ENCODE measurements at regions not wholly inside any gene's neighbourhood (a gene's known extent, or its start where the extent isn't known, plus 50 kb on each side); places are given as distances from the start of the nearest gene placed in this dataset.

GRCh38 chr10:56593120-56593519 lies 232.1 kb upstream of the ZWINT start:
- no peak for DNase-seq
- H3K4me2 ChIP-seq (ENCODE audit: unreplicated experiment), result no peak overlapping the region
- no peaks in the 10 kb centered on the region for H4K20me1 ChIP-seq (ENCODE audit: insufficient read depth)
- no peaks in the 10 kb centered on the region for H3K9me3 ChIP-seq (ENCODE audit: low read depth)
- H3K4me1 ChIP-seq (ENCODE audit: insufficient read depth), result no peaks in the 10 kb centered on the region
- H3K4me3 ChIP-seq, result no peak overlapping the region
- no peak for TF ChIP-seq EZH2phosphoT487 (IDR thresholded peaks at IDR 0.05; ENCODE audit: insufficient read depth, low read depth)
- no peak for TF ChIP-seq EZH2 (IDR thresholded peaks at IDR 0.05; ENCODE audit: insufficient read depth, poor library complexity, severe bottlenecking)
- in situ Hi-C loops (cut with MboI), result no loop called here
- H3K36me3 ChIP-seq (ENCODE audit: low read depth), result no peaks in the 10 kb centered on the region
- 9 to 17% methylated on average over 1 of the region's 1 CpG for WGBS, 2 experiments (ENCODE audit: low coverage in 1 of 2, low lambda C conversion rate in 2 of 2, missing lambda C conversion rate in 2 of 2)
- no peaks in the 10 kb centered on the region for H3K27me3 ChIP-seq (replicated peaks; ENCODE audit: insufficient read depth)
- H2AFZ ChIP-seq, result no peak overlapping the region
- no peaks in the 10 kb centered on the region for H3F3A ChIP-seq (ENCODE audit: insufficient read depth)
- no peak overlapping the region for H3K27ac ChIP-seq
- H3K9ac ChIP-seq, result no peak overlapping the region
- no peaks in the 10 kb centered on the region for H3K79me2 ChIP-seq (ENCODE audit: insufficient read depth)
- no peaks in the 10 kb centered on the region for H3K9me2 ChIP-seq (ENCODE audit: insufficient read depth)

DNA sequence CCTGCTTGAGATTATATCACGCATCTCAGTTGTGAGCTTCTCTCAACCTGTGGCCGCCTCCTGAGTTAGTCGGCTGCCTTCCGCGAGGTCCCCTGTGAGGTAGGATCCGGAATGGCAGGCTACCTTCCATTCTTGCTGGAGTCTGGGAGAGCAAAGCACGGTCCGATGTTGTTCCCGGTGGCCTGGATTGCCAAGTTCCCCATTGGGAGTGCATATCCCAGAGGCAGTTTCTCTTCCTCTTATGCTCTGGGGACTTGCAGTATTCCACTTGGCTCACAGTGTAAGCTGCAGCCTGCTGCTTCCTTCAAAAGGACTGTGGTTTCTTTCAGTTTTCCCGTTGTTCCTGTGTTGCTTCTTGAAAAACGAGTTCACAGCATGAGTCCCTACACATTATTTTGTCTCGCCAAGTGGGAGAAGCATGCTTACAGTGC lies 225.4 kb upstream of the ZWINT start:
- no peaks in the 10 kb centered on the region for H3K9me2 ChIP-seq (ENCODE audit: insufficient read depth)
- H3K4me3 ChIP-seq, result no peak overlapping the region
- no peaks in the 10 kb centered on the region for H3K4me1 ChIP-seq (ENCODE audit: insufficient read depth)
- TF ChIP-seq EZH2phosphoT487 (IDR thresholded peaks at IDR 0.05; ENCODE audit: insufficient read depth, low read depth) (no peak), EZH2 (IDR thresholded peaks at IDR 0.05; ENCODE audit: insufficient read depth, poor library complexity, severe bottlenecking) (no peak)
- no peak overlapping the region for H3K4me2 ChIP-seq (ENCODE audit: unreplicated experiment)
- no peak overlapping the region for H2AFZ ChIP-seq
- no peaks in the 10 kb centered on the region for H3K36me3 ChIP-seq (ENCODE audit: low read depth)
- no peak for DNase-seq
- H3K27ac ChIP-seq, result no peak overlapping the region
- H3K79me2 ChIP-seq (ENCODE audit: insufficient read depth), result no peaks in the 10 kb centered on the region
- no peaks in the 10 kb centered on the region for H4K20me1 ChIP-seq (ENCODE audit: insufficient read depth)
- H3K27me3 ChIP-seq (replicated peaks; ENCODE audit: insufficient read depth), result no peaks in the 10 kb centered on the region
- H3K9ac ChIP-seq, result no peak overlapping the region
- H3K9me3 ChIP-seq (ENCODE audit: low read depth), result no peaks in the 10 kb centered on the region
- H3F3A ChIP-seq (ENCODE audit: insufficient read depth), result no peaks in the 10 kb centered on the region
- 49 to 51% methylated on average over 12 of the region's 12 CpGs for WGBS, 2 experiments (ENCODE audit: low coverage in 1 of 2, low lambda C conversion rate in 2 of 2, missing lambda C conversion rate in 2 of 2)
- in situ Hi-C loops (cut with MboI), result no loop called here

DNA sequence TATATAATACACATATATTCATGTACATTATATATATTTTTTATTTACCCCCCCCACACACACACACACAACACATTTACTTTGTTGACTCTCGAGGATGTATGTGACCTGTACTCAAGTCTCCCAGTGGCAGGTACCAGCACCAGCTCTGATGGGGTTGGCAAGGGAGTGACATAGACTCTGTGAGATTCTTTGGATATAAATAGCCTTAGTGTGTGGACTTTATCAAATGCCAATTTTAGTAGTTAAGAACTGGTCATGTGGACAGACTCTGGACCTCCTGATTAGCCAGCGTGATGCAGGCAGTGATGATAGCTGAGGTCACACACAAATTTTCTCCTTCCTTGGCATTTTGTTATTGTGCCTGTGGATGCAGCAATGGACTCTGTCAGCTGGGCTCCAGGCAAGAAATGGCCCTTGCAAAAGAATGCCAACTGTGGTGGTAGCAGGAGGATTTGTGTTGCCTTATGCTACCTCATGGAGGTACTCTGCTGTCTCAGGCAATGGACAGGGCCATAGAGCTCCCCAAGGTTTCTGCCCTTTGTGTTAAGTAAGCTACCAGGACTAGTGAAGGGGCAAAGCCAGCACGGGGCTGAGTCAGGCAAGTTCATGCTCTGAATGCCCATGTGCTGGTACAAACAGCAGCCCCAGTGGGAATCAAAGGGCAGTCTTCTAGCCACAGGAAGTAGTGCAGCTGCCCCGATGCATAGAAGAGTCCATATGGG lies 224.6 kb upstream of the ZWINT start:
- H3K9me3 ChIP-seq (ENCODE audit: low read depth), result no peaks in the 10 kb centered on the region
- no peaks in the 10 kb centered on the region for H3K27me3 ChIP-seq (replicated peaks; ENCODE audit: insufficient read depth)
- H3K4me1 ChIP-seq (ENCODE audit: insufficient read depth), result no peaks in the 10 kb centered on the region
- H3K4me3 ChIP-seq, result no peak overlapping the region
- in situ Hi-C loops (cut with MboI), result no loop called here
- no peak for DNase-seq
- no peak overlapping the region for H3K27ac ChIP-seq
- no peak overlapping the region for H2AFZ ChIP-seq
- WGBS, 2 experiments (ENCODE audit: low coverage in 1 of 2, low lambda C conversion rate in 2 of 2, missing lambda C conversion rate in 2 of 2), result 13 to 19% methylated on average over 4 of the region's 4 CpGs
- no peaks in the 10 kb centered on the region for H3F3A ChIP-seq (ENCODE audit: insufficient read depth)
- H3K9ac ChIP-seq, result no peak overlapping the region
- H3K4me2 ChIP-seq (ENCODE audit: unreplicated experiment), result no peak overlapping the region
- no peaks in the 10 kb centered on the region for H3K79me2 ChIP-seq (ENCODE audit: insufficient read depth)
- TF ChIP-seq EZH2 (IDR thresholded peaks at IDR 0.05; ENCODE audit: insufficient read depth, poor library complexity, severe bottlenecking), result no peak
- no peak for TF ChIP-seq EZH2phosphoT487 (IDR thresholded peaks at IDR 0.05; ENCODE audit: insufficient read depth, low read depth)
- H3K36me3 ChIP-seq (ENCODE audit: low read depth), result no peaks in the 10 kb centered on the region
- no peaks in the 10 kb centered on the region for H3K9me2 ChIP-seq (ENCODE audit: insufficient read depth)
- no peaks in the 10 kb centered on the region for H4K20me1 ChIP-seq (ENCODE audit: insufficient read depth)

GRCh38 chr10:56583316-56583715 lies 222.3 kb upstream of the ZWINT start:
- no peak overlapping the region for H3K4me3 ChIP-seq
- H3K4me2 ChIP-seq (ENCODE audit: unreplicated experiment), result no peak overlapping the region
- no peaks in the 10 kb centered on the region for H3K79me2 ChIP-seq (ENCODE audit: insufficient read depth)
- no peaks in the 10 kb centered on the region for H4K20me1 ChIP-seq (ENCODE audit: insufficient read depth)
- H3K27me3 ChIP-seq (replicated peaks; ENCODE audit: insufficient read depth), result no peaks in the 10 kb centered on the region
- no peaks in the 10 kb centered on the region for H3F3A ChIP-seq (ENCODE audit: insufficient read depth)
- no peaks in the 10 kb centered on the region for H3K9me2 ChIP-seq (ENCODE audit: insufficient read depth)
- in situ Hi-C loops (cut with MboI), result no loop called here
- DNase-seq, result no peak
- H3K36me3 ChIP-seq (ENCODE audit: low read depth), result no peaks in the 10 kb centered on the region
- TF ChIP-seq EZH2phosphoT487 (IDR thresholded peaks at IDR 0.05; ENCODE audit: insufficient read depth, low read depth), result no peak
- TF ChIP-seq EZH2 (IDR thresholded peaks at IDR 0.05; ENCODE audit: insufficient read depth, poor library complexity, severe bottlenecking), result no peak
- 0 to 3% methylated on average over 1 of the region's 1 CpG for WGBS, 2 experiments (ENCODE audit: low coverage in 1 of 2, low lambda C conversion rate in 2 of 2, missing lambda C conversion rate in 2 of 2)
- no peaks in the 10 kb centered on the region for H3K4me1 ChIP-seq (ENCODE audit: insufficient read depth)
- no peaks in the 10 kb centered on the region for H3K9me3 ChIP-seq (ENCODE audit: low read depth)
- no peak overlapping the region for H3K27ac ChIP-seq
- H2AFZ ChIP-seq, result no peak overlapping the region
- H3K9ac ChIP-seq, result no peak overlapping the region
